ENCODE measurements at regions not wholly inside any gene's neighbourhood (a gene's known extent, or its start where the extent isn't known, plus 50 kb on each side); places are given as distances from the start of the nearest gene placed in this dataset.

DNA sequence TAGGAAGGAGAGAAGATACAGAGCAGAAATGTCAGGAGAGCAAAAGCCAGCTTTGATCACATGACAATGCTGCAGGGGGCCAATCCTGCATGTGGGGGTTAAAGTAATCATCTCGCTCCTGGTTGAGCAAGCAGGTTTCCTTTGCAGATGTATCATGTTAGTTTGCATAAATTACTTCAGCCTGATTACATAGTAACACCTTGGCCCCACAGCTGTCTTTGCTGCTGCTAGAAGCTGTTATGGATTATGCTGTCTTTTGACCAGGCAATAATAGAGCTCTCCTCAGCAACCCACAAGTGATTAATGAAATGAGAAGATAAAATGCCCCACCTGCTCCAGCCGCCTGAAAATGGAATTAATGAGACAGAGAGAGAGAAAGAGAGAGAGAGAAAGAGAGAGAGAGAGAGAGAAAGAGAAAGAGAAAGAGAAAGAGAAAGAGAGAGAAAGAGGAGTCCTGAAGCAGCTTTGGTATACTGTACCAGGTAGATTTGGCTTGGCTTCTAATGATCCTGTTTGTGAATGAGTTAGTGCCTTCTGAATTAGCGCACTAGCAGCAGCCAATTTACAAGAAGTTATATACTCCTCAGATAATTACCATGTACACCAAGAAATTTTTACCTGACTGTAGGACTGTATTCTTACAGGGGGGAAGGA lies 174.3 kb upstream of the RORB start:
- DNase-seq (no peak), ATAC-seq (ENCODE audit: low read depth) (no peak)
- H2BK20ac ChIP-seq (ENCODE audit: low read depth, low read length), result no peak overlapping the region
- H3K23ac ChIP-seq (ENCODE audit: low read depth, low read length), result no peak overlapping the region
- dilution Hi-C loops (cut with HindIII; ENCODE audit: low sequenced_read_pairs, unreplicated experiment), result no loop called here
- intact Hi-C loops (cut with micrococcal nuclease), result no loop called here
- no peak overlapping the region for H2BK15ac ChIP-seq (ENCODE audit: low read depth, low read length)
- no peak overlapping the region for H2BK120ac ChIP-seq (ENCODE audit: low read depth, low read length)
- H3K9me3 ChIP-seq (ENCODE audit: control insufficient read depth, insufficient read depth, low read length), result peaks cover 2% of the 10 kb centered on the region; the same call in 1 of the 2 replicates
- no peaks in the 10 kb centered on the region for H3K4me1 ChIP-seq (ENCODE audit: control insufficient read depth, insufficient read depth, low read length)
- ChIA-PET CTCF (no interaction called here), POLR2A (ENCODE audit: unreplicated experiment) (no interaction called here)
- no peaks in the 10 kb centered on the region for H4K20me1 ChIP-seq (ENCODE audit: insufficient read depth, low read length)
- no peak overlapping the region for H3K4me2 ChIP-seq (ENCODE audit: low read depth, low read length)
- H3K56ac ChIP-seq (ENCODE audit: extremely low read depth, insufficient read depth, low read length), result no peak overlapping the region
- no peak overlapping the region for H3K4me3 ChIP-seq (ENCODE audit: insufficient read depth, low read depth, low read length)
- H2AK5ac ChIP-seq (ENCODE audit: low read depth, low read length), result no peak overlapping the region
- H3K14ac ChIP-seq (replicated peaks; ENCODE audit: low read depth, low read length), result no peak overlapping the region
- H3K4ac ChIP-seq (ENCODE audit: low read depth, low read length), result no peak overlapping the region
- no peak overlapping the region for H2BK5ac ChIP-seq (ENCODE audit: low read depth, low read length, poor library complexity, severe bottlenecking)
- BruUV-seq (replicated peaks), result no TSS peak
- in situ Hi-C loops (cut with MboI; ENCODE audit: low sequenced_read_pairs), result no loop called here
- no peak overlapping the region for H2AK9ac ChIP-seq (replicated peaks; ENCODE audit: low read depth, low read length, poor library complexity)
- H2AFZ ChIP-seq (replicated peaks; ENCODE audit: low read length, poor library complexity), result no peak overlapping the region
- H3K36me3 ChIP-seq (ENCODE audit: control insufficient read depth, insufficient read depth, low read length), result no peaks in the 10 kb centered on the region
- H4K91ac ChIP-seq (ENCODE audit: insufficient read depth, low read depth, low read length), result no peak overlapping the region
- TF ChIP-seq RCOR1 (IDR thresholded peaks at IDR 0.05; ENCODE audit: insufficient replicate concordance, low read length), result no peak
- no peak for TF ChIP-seq CHD1 (IDR thresholded peaks at IDR 0.05; ENCODE audit: low read depth, low read length)
- TF ChIP-seq CEBPB (IDR thresholded peaks at IDR 0.05; ENCODE audit: low read depth, low read length), result no peak
- TF ChIP-seq RFX5 (IDR thresholded peaks at IDR 0.05; ENCODE audit: low read depth, low read length), result no peak
- no peak for TF ChIP-seq MAZ (IDR thresholded peaks at IDR 0.05; ENCODE audit: borderline replicate concordance, low read depth, low read length)
- no peak for TF ChIP-seq RAD21 (IDR thresholded peaks at IDR 0.05; ENCODE audit: low read length)
- no peak for TF ChIP-seq BHLHE40 (IDR thresholded peaks at IDR 0.05; ENCODE audit: low read depth, low read length)
- TF ChIP-seq, protein P1, sequence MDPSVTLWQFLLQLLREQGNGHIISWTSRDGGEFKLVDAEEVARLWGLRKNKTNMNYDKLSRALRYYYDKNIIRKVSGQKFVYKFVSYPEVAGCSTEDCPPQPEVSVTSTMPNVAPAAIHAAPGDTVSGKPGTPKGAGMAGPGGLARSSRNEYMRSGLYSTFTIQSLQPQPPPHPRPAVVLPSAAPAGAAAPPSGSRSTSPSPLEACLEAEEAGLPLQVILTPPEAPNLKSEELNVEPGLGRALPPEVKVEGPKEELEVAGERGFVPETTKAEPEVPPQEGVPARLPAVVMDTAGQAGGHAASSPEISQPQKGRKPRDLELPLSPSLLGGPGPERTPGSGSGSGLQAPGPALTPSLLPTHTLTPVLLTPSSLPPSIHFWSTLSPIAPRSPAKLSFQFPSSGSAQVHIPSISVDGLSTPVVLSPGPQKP (IDR thresholded peaks at IDR 0.05; ENCODE audit: borderline replicate concordance, low read depth, low read length), result no peak
- no peak for TF ChIP-seq MXI1 (IDR thresholded peaks at IDR 0.05; ENCODE audit: borderline replicate concordance, low read depth, low read length)
- no peak for TF ChIP-seq SMC3 (IDR thresholded peaks at IDR 0.05; ENCODE audit: low read depth, low read length)
- TF ChIP-seq, protein P2, sequence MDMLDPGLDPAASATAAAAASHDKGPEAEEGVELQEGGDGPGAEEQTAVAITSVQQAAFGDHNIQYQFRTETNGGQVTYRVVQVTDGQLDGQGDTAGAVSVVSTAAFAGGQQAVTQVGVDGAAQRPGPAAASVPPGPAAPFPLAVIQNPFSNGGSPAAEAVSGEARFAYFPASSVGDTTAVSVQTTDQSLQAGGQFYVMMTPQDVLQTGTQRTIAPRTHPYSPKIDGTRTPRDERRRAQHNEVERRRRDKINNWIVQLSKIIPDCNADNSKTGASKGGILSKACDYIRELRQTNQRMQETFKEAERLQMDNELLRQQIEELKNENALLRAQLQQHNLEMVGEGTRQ (IDR thresholded peaks at IDR 0.05; ENCODE audit: low read depth, low read length), result no peak
- TF ChIP-seq, protein P3, sequence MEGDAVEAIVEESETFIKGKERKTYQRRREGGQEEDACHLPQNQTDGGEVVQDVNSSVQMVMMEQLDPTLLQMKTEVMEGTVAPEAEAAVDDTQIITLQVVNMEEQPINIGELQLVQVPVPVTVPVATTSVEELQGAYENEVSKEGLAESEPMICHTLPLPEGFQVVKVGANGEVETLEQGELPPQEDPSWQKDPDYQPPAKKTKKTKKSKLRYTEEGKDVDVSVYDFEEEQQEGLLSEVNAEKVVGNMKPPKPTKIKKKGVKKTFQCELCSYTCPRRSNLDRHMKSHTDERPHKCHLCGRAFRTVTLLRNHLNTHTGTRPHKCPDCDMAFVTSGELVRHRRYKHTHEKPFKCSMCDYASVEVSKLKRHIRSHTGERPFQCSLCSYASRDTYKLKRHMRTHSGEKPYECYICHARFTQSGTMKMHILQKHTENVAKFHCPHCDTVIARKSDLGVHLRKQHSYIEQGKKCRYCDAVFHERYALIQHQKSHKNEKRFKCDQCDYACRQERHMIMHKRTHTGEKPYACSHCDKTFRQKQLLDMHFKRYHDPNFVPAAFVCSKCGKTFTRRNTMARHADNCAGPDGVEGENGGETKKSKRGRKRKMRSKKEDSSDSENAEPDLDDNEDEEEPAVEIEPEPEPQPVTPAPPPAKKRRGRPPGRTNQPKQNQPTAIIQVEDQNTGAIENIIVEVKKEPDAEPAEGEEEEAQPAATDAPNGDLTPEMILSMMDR (conservative IDR thresholded peaks at IDR 0.05; ENCODE audit: low read depth, low read length), result no peak
- no peak for TF ChIP-seq MAFK (IDR thresholded peaks at IDR 0.05; ENCODE audit: low read depth, low read length)
- TF ChIP-seq NFE2L2 (IDR thresholded peaks at IDR 0.05; ENCODE audit: low read depth, low read length), result no peak
- no peak for TF ChIP-seq POLR2A (IDR thresholded peaks at IDR 0.05; ENCODE audit: low read depth, low read length)
- no peak for TF ChIP-seq FOS (IDR thresholded peaks at IDR 0.05; ENCODE audit: low read depth, low read length)
- H3K27ac ChIP-seq (ENCODE audit: insufficient read depth, low read length), result no peak overlapping the region
- H3K9ac ChIP-seq (ENCODE audit: low read depth, low read length), result no peak overlapping the region
- no peaks in the 10 kb centered on the region for H3K79me1 ChIP-seq (ENCODE audit: low read depth in 1 of 2, low read length in 2 of 2)
- no peak overlapping the region for H4K8ac ChIP-seq (ENCODE audit: low read depth in 2 of 2, low read length in 2 of 2)
- no peak overlapping the region for H4K5ac ChIP-seq (ENCODE audit: low read depth, low read length)
- H3K9me1 ChIP-seq (ENCODE audit: insufficient read depth, low read length), result no peaks in the 10 kb centered on the region
- no peaks in the 10 kb centered on the region for H3K27me3 ChIP-seq (ENCODE audit: control insufficient read depth, insufficient read depth, low read length)
- no peak overlapping the region for H3K18ac ChIP-seq (ENCODE audit: low read depth, low read length)
- no CpG with 5 or more reads among the region's 3 CpGs for WGBS, 2 experiments (ENCODE audit: extremely low coverage in 2 of 2, insufficient read length in 1 of 2)

Data from IMR-90 (cell line).